ENCODE measurements at regions not wholly inside any gene's neighbourhood (a gene's known extent, or its start where the extent isn't known, plus 50 kb on each side); places are given as distances from the start of the nearest gene placed in this dataset.
A peak's percentile ranks its signal among the peaks of the same experiment; 100 is the strongest.

GRCh38 chr9:129231759-129232158 is 53.7 kb upstream of the IER5L start:
- POLR2A ChIA-PET, result no interaction called here
- Mint-ChIP-seq H3K36me3 (peaks cover 0 to 5% (median 2%) of the 10 kb centered on the region in 3 donors), H3K4me3 (no peak overlapping the region), H3K27me3 (no peaks in the 10 kb centered on the region), H3K4me1 (peaks cover 32 to 47% (median 42%) of the 10 kb centered on the region in 3 donors), H3K27ac (peak overlapping the region in 1 of 8 donors; percentile 58), H3K9me3 (peaks cover 0 to 2% (median 0%) of the 10 kb centered on the region in 5 donors)
- DNase-seq, result no peak
- Histone ChIP-seq H3K9me3 (ENCODE audit: low read length) (no peaks in the 10 kb centered on the region), H3K4me1 (ENCODE audit: insufficient read depth, low read length) (peaks cover 25% of the 10 kb centered on the region), H3K27me3 (ENCODE audit: insufficient read depth, low read length, poor library complexity, severe bottlenecking) (no peaks in the 10 kb centered on the region), H3K36me3 (ENCODE audit: insufficient read depth, low read length) (no peaks in the 10 kb centered on the region), H3K4me3 (ENCODE audit: low read length) (no peak overlapping the region), H3K27ac (ENCODE audit: low read depth, low read length) (no peak overlapping the region)
- CTCF ChIA-PET, result interaction anchor here (1.9 kb wide), 1 partner anchor 11 kb away, joined by 4 read pairs; no protein-coding TSS in a partner anchor

GRCh38 chr9:129231022-129231739 is 53.1 kb upstream of the IER5L start:
- H3K27ac Mint-ChIP-seq, result peak overlapping the region in 1 of 8 donors; percentile 95
- Histone ChIP-seq H3K36me3 (ENCODE audit: insufficient read depth, low read length) (no peaks in the 10 kb centered on the region), H3K27me3 (ENCODE audit: insufficient read depth, low read length, poor library complexity, severe bottlenecking) (no peaks in the 10 kb centered on the region), H3K4me3 (ENCODE audit: low read length) (no peak overlapping the region), H3K4me1 (ENCODE audit: insufficient read depth, low read length) (peaks cover 28% of the 10 kb centered on the region), H3K27ac (ENCODE audit: low read depth, low read length) (no peak overlapping the region), H3K9me3 (ENCODE audit: low read length) (no peaks in the 10 kb centered on the region)
- no peak for DNase-seq
- CTCF ChIA-PET, result no interaction called here
- no peak overlapping the region for H3K4me3 Mint-ChIP-seq
- peaks cover 0 to 2% (median 0%) of the 10 kb centered on the region in 5 donors for H3K9me3 Mint-ChIP-seq
- POLR2A ChIA-PET, result no interaction called here
- peaks cover 30 to 44% (median 38%) of the 10 kb centered on the region in 3 donors for H3K4me1 Mint-ChIP-seq
- no peaks in the 10 kb centered on the region for H3K27me3 Mint-ChIP-seq
- H3K36me3 Mint-ChIP-seq, result peaks cover 0 to 5% (median 2%) of the 10 kb centered on the region in 3 donors

GRCh38 chr9:129230302-129230701 is 52.2 kb upstream of the IER5L start:
- H3K4me3 Mint-ChIP-seq, result no peak overlapping the region
- peak overlapping the region in 4 of 8 donors; percentile 33 to 71 (median 38) for H3K27ac Mint-ChIP-seq
- Histone ChIP-seq H3K27me3 (ENCODE audit: insufficient read depth, low read length, poor library complexity, severe bottlenecking) (no peaks in the 10 kb centered on the region), H3K27ac (ENCODE audit: low read depth, low read length) (no peak overlapping the region), H3K4me3 (ENCODE audit: low read length) (no peak overlapping the region), H3K4me1 (ENCODE audit: insufficient read depth, low read length) (peaks cover 31% of the 10 kb centered on the region), H3K9me3 (ENCODE audit: low read length) (no peaks in the 10 kb centered on the region), H3K36me3 (ENCODE audit: insufficient read depth, low read length) (no peaks in the 10 kb centered on the region)
- peaks cover 0 to 5% (median 2%) of the 10 kb centered on the region in 3 donors for H3K36me3 Mint-ChIP-seq
- no peak for DNase-seq
- H3K4me1 Mint-ChIP-seq, result peaks cover 30 to 44% (median 38%) of the 10 kb centered on the region in 3 donors
- ChIA-PET CTCF (no interaction called here), POLR2A (no interaction called here)
- H3K27me3 Mint-ChIP-seq, result no peaks in the 10 kb centered on the region
- peaks cover 0 to 2% (median 0%) of the 10 kb centered on the region in 5 donors for H3K9me3 Mint-ChIP-seq
